ENCODE measurements at regions not wholly inside any gene's neighbourhood (a gene's known extent, or its start where the extent isn't known, plus 50 kb on each side); places are given as distances from the start of the nearest gene placed in this dataset.

DNA sequence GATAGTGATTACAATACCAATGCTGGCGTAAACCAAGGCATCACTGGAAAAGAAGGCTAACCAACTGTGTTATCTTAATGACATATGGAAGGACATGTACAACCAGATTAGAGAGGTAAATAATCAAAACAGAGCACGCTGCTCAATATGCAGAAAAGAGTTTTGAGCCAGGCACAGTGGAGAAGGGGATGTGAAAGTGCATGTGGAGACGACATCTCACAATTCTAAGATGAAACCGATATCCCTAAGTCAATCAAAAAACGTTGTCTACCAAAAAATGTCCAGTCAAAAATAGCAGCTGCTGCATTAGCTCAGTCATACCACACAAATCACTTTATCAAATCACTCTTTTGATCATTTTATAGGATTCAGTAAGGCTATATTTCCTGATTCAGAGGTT, 116.3 kb upstream of the OLIG2 start:
- no peak overlapping the region for H3K9ac ChIP-seq (ENCODE audit: low read depth in 1 of 2, low read length in 2 of 2)

GRCh38 chr21:32914424-32915039, 111.2 kb upstream of the OLIG2 start:
- Histone ChIP-seq H3K9me3 (ENCODE audit: control insufficient read depth in 1 of 2, low read length in 2 of 2) (no peaks in the 10 kb centered on the region), H3K4me3 (ENCODE audit: low read depth in 1 of 2, low read length in 2 of 2) (no peak overlapping the region), H3K27ac (ENCODE audit: low read depth, low read length) (no peak overlapping the region), H3K36me3 (ENCODE audit: control insufficient read depth in 1 of 2, insufficient read depth in 2 of 2, low read length in 2 of 2) (no peaks in the 10 kb centered on the region), H3K4me1 (ENCODE audit: control insufficient read depth in 1 of 2, insufficient read depth in 2 of 2, low read length in 2 of 2) (no peaks in the 10 kb centered on the region), H3K9ac (ENCODE audit: low read depth in 1 of 2, low read length in 2 of 2) (no peak overlapping the region), H3K27me3 (ENCODE audit: control insufficient read depth in 1 of 2, insufficient read depth in 2 of 2, low read length in 2 of 2) (no peaks in the 10 kb centered on the region)

More for the DNA sequence above, 116.3 kb upstream of the OLIG2 start:
- no peaks in the 10 kb centered on the region for H3K4me1 ChIP-seq (ENCODE audit: control insufficient read depth in 1 of 2, insufficient read depth in 2 of 2, low read length in 2 of 2)
- no peak overlapping the region for H3K4me3 ChIP-seq (ENCODE audit: low read depth in 1 of 2, low read length in 2 of 2)
- no peaks in the 10 kb centered on the region for H3K36me3 ChIP-seq (ENCODE audit: control insufficient read depth in 1 of 2, insufficient read depth in 2 of 2, low read length in 2 of 2)
- H3K9me3 ChIP-seq (ENCODE audit: control insufficient read depth in 1 of 2, low read length in 2 of 2) = no peaks in the 10 kb centered on the region
- H3K27ac ChIP-seq (ENCODE audit: low read depth, low read length) = no peak overlapping the region
- no peaks in the 10 kb centered on the region for H3K27me3 ChIP-seq (ENCODE audit: control insufficient read depth in 1 of 2, insufficient read depth in 2 of 2, low read length in 2 of 2)

GRCh38 chr21:32915099-32915498, 110.6 kb upstream of the OLIG2 start:
- Histone ChIP-seq H3K27me3 (ENCODE audit: control insufficient read depth in 1 of 2, insufficient read depth in 2 of 2, low read length in 2 of 2) (no peaks in the 10 kb centered on the region), H3K36me3 (ENCODE audit: control insufficient read depth in 1 of 2, insufficient read depth in 2 of 2, low read length in 2 of 2) (no peaks in the 10 kb centered on the region), H3K4me1 (ENCODE audit: control insufficient read depth in 1 of 2, insufficient read depth in 2 of 2, low read length in 2 of 2) (no peaks in the 10 kb centered on the region), H3K27ac (ENCODE audit: low read depth, low read length) (no peak overlapping the region), H3K9ac (ENCODE audit: low read depth in 1 of 2, low read length in 2 of 2) (no peak overlapping the region), H3K9me3 (ENCODE audit: control insufficient read depth in 1 of 2, low read length in 2 of 2) (no peaks in the 10 kb centered on the region), H3K4me3 (ENCODE audit: low read depth in 1 of 2, low read length in 2 of 2) (no peak overlapping the region)

- Histone ChIP-seq H3K9me3 (ENCODE audit: control insufficient read depth in 1 of 2, low read length in 2 of 2) (no peaks in the 10 kb centered on the region), H3K27me3 (ENCODE audit: control insufficient read depth in 1 of 2, insufficient read depth in 2 of 2, low read length in 2 of 2) (no peaks in the 10 kb centered on the region), H3K4me3 (ENCODE audit: low read depth in 1 of 2, low read length in 2 of 2) (no peak overlapping the region), H3K36me3 (ENCODE audit: control insufficient read depth in 1 of 2, insufficient read depth in 2 of 2, low read length in 2 of 2) (no peaks in the 10 kb centered on the region), H3K4me1 (ENCODE audit: control insufficient read depth in 1 of 2, insufficient read depth in 2 of 2, low read length in 2 of 2) (no peaks in the 10 kb centered on the region), H3K27ac (ENCODE audit: low read depth, low read length) (no peak overlapping the region), H3K9ac (ENCODE audit: low read depth in 1 of 2, low read length in 2 of 2) (no peak overlapping the region)
These were observed 109.6 kb upstream of the OLIG2 start for GRCh38 chr21:32916088-32916487.

- Histone ChIP-seq H3K4me1 (ENCODE audit: control insufficient read depth in 1 of 2, insufficient read depth in 2 of 2, low read length in 2 of 2) (no peaks in the 10 kb centered on the region), H3K27ac (ENCODE audit: low read depth, low read length) (no peak overlapping the region), H3K9ac (ENCODE audit: low read depth in 1 of 2, low read length in 2 of 2) (no peak overlapping the region), H3K9me3 (ENCODE audit: control insufficient read depth in 1 of 2, low read length in 2 of 2) (no peaks in the 10 kb centered on the region), H3K36me3 (ENCODE audit: control insufficient read depth in 1 of 2, insufficient read depth in 2 of 2, low read length in 2 of 2) (no peaks in the 10 kb centered on the region), H3K27me3 (ENCODE audit: control insufficient read depth in 1 of 2, insufficient read depth in 2 of 2, low read length in 2 of 2) (no peaks in the 10 kb centered on the region), H3K4me3 (ENCODE audit: low read depth in 1 of 2, low read length in 2 of 2) (no peak overlapping the region)
These were observed 109.1 kb upstream of the OLIG2 start for GRCh38 chr21:32916522-32917099.

- H3K4me1 ChIP-seq (ENCODE audit: control insufficient read depth in 1 of 2, insufficient read depth in 2 of 2, low read length in 2 of 2) = no peaks in the 10 kb centered on the region
- no peak overlapping the region for H3K9ac ChIP-seq (ENCODE audit: low read depth in 1 of 2, low read length in 2 of 2)
- no peaks in the 10 kb centered on the region for H3K36me3 ChIP-seq (ENCODE audit: control insufficient read depth in 1 of 2, insufficient read depth in 2 of 2, low read length in 2 of 2)
- H3K27me3 ChIP-seq (ENCODE audit: control insufficient read depth in 1 of 2, insufficient read depth in 2 of 2, low read length in 2 of 2) = no peaks in the 10 kb centered on the region
- no peak overlapping the region for H3K4me3 ChIP-seq (ENCODE audit: low read depth in 1 of 2, low read length in 2 of 2)
- H3K9me3 ChIP-seq (ENCODE audit: control insufficient read depth in 1 of 2, low read length in 2 of 2) = no peaks in the 10 kb centered on the region
- no peak overlapping the region for H3K27ac ChIP-seq (ENCODE audit: low read depth, low read length)
These were observed 108.2 kb upstream of the OLIG2 start for GRCh38 chr21:32917362-32918135.

DNA sequence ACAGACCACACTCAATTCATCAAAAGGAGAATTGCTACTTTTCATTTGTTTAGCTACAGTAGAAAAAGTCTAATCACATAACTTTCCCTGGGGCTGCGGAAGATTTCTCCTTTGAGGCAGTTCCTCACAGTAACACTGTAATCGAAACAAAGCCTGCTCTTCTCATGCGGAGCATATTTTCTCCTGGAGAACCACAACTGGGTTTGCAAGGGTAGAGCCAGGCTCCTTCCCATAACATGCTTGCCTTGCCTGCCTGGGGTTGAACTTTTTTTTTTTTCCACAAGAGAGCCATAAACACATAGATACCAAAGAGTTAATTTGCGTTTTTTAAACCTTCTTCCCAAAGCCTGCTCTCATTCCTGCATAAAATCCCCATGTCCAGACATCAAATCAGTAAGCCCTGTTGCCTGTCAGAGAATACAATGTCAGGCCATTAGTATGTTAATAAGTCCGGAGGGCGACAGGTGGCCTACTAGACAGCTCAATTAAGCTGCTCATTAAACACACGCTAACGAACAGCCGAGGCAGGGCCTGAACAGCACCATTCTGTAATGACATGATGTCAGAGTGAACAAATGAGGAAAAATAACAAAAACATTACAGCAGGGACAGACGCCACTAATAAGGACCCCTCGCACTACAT, 107.1 kb upstream of the OLIG2 start:
- Histone ChIP-seq H3K9ac (ENCODE audit: low read depth in 1 of 2, low read length in 2 of 2) (no peak overlapping the region), H3K9me3 (ENCODE audit: control insufficient read depth in 1 of 2, low read length in 2 of 2) (no peaks in the 10 kb centered on the region), H3K4me1 (ENCODE audit: control insufficient read depth in 1 of 2, insufficient read depth in 2 of 2, low read length in 2 of 2) (no peaks in the 10 kb centered on the region), H3K36me3 (ENCODE audit: control insufficient read depth in 1 of 2, insufficient read depth in 2 of 2, low read length in 2 of 2) (no peaks in the 10 kb centered on the region), H3K4me3 (ENCODE audit: low read depth in 1 of 2, low read length in 2 of 2) (no peak overlapping the region), H3K27me3 (ENCODE audit: control insufficient read depth in 1 of 2, insufficient read depth in 2 of 2, low read length in 2 of 2) (no peaks in the 10 kb centered on the region), H3K27ac (ENCODE audit: low read depth, low read length) (no peak overlapping the region)

DNA sequence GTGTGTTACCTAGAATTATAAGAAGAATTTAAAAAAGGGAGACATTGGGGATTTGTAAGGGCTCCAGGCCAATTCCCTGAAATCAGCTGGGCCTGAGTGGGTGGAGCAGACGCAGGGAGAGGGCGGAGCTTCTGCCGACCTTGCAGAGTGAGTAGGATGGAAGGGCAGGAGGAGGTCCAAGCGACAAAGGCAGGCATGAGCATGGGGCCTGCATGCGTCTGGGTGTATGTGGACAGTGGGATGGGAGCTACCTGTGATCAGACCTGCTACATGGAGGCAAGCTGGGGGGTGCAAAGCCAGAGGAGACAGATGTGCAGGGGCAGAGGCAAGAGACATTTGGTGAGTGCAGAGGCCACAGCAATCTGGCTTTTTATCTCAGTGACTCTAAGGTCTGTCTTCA, 105.3 kb upstream of the OLIG2 start:
- Histone ChIP-seq H3K27me3 (ENCODE audit: control insufficient read depth in 1 of 2, insufficient read depth in 2 of 2, low read length in 2 of 2) (no peaks in the 10 kb centered on the region), H3K9me3 (ENCODE audit: control insufficient read depth in 1 of 2, low read length in 2 of 2) (no peaks in the 10 kb centered on the region), H3K36me3 (ENCODE audit: control insufficient read depth in 1 of 2, insufficient read depth in 2 of 2, low read length in 2 of 2) (no peaks in the 10 kb centered on the region), H3K4me1 (ENCODE audit: control insufficient read depth in 1 of 2, insufficient read depth in 2 of 2, low read length in 2 of 2) (no peaks in the 10 kb centered on the region), H3K27ac (ENCODE audit: low read depth, low read length) (no peak overlapping the region), H3K4me3 (ENCODE audit: low read depth in 1 of 2, low read length in 2 of 2) (no peak overlapping the region), H3K9ac (ENCODE audit: low read depth in 1 of 2, low read length in 2 of 2) (no peak overlapping the region)

DNA sequence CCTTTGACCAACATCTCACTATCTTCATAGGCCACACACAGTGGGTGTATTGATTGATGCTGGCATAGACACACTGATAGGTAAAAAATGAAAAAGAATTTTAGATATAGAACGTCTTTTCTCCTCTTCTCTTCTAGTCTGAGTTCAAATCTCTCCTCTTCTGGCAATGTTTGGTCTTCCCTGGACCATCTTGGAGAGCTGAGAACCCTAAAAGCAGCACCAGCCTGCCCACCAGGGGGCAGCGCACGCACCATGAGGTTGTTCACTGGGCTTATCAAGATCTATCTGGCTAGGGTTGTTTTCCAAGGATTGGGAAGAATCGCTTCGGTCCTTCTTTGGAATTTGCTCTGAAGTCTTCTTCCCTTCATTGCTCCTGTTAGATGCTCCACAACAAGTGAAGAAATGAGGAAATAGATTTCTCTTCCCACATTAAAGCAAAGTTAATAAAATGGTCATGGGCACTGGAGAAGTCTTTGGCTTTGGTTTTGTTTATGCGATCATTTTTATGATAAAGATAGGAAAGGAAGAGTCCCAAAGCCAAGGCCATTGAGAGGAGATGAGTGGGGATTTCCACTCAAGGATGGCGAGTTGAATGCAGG, 104.0 kb upstream of the OLIG2 start:
- Histone ChIP-seq H3K27ac (ENCODE audit: low read depth, low read length) (no peak overlapping the region), H3K9me3 (ENCODE audit: control insufficient read depth in 1 of 2, low read length in 2 of 2) (no peaks in the 10 kb centered on the region), H3K4me3 (ENCODE audit: low read depth in 1 of 2, low read length in 2 of 2) (no peak overlapping the region), H3K27me3 (ENCODE audit: control insufficient read depth in 1 of 2, insufficient read depth in 2 of 2, low read length in 2 of 2) (no peaks in the 10 kb centered on the region), H3K36me3 (ENCODE audit: control insufficient read depth in 1 of 2, insufficient read depth in 2 of 2, low read length in 2 of 2) (no peaks in the 10 kb centered on the region), H3K9ac (ENCODE audit: low read depth in 1 of 2, low read length in 2 of 2) (no peak overlapping the region), H3K4me1 (ENCODE audit: control insufficient read depth in 1 of 2, insufficient read depth in 2 of 2, low read length in 2 of 2) (no peaks in the 10 kb centered on the region)

DNA sequence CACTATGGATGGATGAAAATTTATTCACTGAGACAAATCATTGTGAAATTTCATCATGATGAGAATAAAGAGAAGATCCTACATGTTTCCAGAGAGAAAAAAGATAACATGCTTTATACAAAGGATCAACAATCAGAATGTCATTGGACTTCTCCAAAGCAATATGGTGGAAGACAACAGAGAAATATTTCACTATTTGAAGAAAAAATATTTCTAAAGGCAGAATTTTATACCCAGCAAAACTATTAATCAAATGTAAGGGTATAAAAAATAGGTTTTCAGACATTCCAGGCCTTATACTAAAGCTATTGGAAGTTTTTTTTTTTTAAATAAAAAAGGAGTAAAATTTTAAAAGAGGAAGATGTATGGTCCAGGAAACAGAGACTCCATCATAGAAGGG, 100.6 kb upstream of the OLIG2 start:
- no peaks in the 10 kb centered on the region for H3K27me3 ChIP-seq (ENCODE audit: control insufficient read depth in 1 of 2, insufficient read depth in 2 of 2, low read length in 2 of 2)
- no peak overlapping the region for H3K9ac ChIP-seq (ENCODE audit: low read depth in 1 of 2, low read length in 2 of 2)
- no peak overlapping the region for H3K4me3 ChIP-seq (ENCODE audit: low read depth in 1 of 2, low read length in 2 of 2)
- no peaks in the 10 kb centered on the region for H3K36me3 ChIP-seq (ENCODE audit: control insufficient read depth in 1 of 2, insufficient read depth in 2 of 2, low read length in 2 of 2)
- no peaks in the 10 kb centered on the region for H3K4me1 ChIP-seq (ENCODE audit: control insufficient read depth in 1 of 2, insufficient read depth in 2 of 2, low read length in 2 of 2)
- H3K9me3 ChIP-seq (ENCODE audit: control insufficient read depth in 1 of 2, low read length in 2 of 2) = no peaks in the 10 kb centered on the region
- H3K27ac ChIP-seq (ENCODE audit: low read depth, low read length) = no peak overlapping the region

All from duodenal mucosa (tissue), 2 donors.